Activated CD4-positive, alpha-beta T cell treated with anti-CD3 and anti-CD28 coated beads, Interleukin-2, Interleukin-4, amounts not matched to agents 100 ng/mL and 50 ng/mL, durations not matched to agents 16 hours and 8 hours (primary cell): ENCODE measurements at regions not wholly inside any gene's neighbourhood (a gene's known extent, or its start where the extent isn't known, plus 50 kb on each side); places are given as distances from the start of the nearest gene placed in this dataset.

Source experiments
- DNase-seq: peaks from one replicate; pipeline ENCODE4 v3.0.0-alpha.2; 2020; ENCODE audit warnings: low spot score

GRCh38 chr2:144580521-144581161 lies 60.7 kb upstream of the ZEB2 start:
- no peak for DNase-seq

GRCh38 chr2:144579556-144579955 lies 59.6 kb upstream of the ZEB2 start:
- no peak for DNase-seq

- DNase-seq: no peak
Observed at GRCh38 chr2:144578099-144578498, 58.2 kb upstream of the ZEB2 start.

DNA sequence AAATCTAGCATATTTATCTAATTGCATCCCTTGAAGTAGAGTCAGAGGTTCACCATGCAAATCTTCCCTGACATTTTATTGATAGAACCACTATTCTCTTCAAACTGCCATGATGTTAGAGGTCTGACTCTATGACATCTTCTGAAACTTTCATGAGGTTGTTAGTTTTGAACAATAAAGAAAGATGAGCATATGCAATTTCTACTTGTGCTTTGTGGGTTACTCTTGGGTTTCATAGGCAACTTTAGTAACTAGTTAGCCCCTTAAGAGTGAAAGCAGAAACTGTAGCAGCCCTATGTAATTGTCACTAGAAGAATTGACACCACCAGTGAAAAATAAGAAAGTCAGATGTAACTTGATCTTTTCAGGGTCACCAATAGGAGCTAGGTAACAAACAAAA lies 53.1 kb upstream of the ZEB2 start:
- DNase-seq: peak; percentile 41

DNA sequence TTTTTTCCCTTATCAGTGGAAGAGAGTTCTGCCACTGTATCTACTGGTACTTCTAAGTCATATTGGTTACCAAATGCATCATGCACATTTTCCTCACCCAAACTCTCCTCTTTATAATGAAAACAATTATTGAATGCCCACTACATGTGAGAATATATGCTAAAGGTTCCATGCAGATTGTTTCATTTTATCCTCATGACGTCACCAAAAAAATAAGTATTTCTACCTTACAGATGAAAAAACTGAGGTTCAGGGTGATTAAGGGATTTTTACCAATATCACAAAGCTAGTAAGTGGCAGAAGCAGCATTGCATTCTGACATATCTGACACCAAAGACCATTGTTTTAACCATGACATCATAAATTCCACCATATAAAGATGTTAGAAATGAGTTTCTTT lies 51.9 kb upstream of the ZEB2 start:
- no peak for DNase-seq

GRCh38 chr2:144570566-144570965 lies 50.6 kb upstream of the ZEB2 start:
- peak; percentile 47 for DNase-seq
